Stromal cell of bone marrow (primary cell): ENCODE measurements at regions not wholly inside any gene's neighbourhood (a gene's known extent, or its start where the extent isn't known, plus 50 kb on each side); places are given as distances from the start of the nearest gene placed in this dataset.
"Not testable (repeated sequence)": the region's sequence is repeated elsewhere in the genome, so short reads cannot be mapped to it uniquely, and the experiment has no call there.

Source experiments
- DNase-seq: peaks from one replicate; pipeline ENCODE4 v3.0.0-alpha.2; 2012; ENCODE audit warnings: low read depth

- DNase-seq: no peak
Measured at GRCh38 chr14:43168371-43168925, 1338.6 kb downstream of the FSCB start.

GRCh38 chr14:43166163-43166562, 1340.9 kb downstream of the FSCB start:
- no peak for DNase-seq

GRCh38 chr14:43165651-43166050, 1341.4 kb downstream of the FSCB start:
- DNase-seq: no peak

DNA sequence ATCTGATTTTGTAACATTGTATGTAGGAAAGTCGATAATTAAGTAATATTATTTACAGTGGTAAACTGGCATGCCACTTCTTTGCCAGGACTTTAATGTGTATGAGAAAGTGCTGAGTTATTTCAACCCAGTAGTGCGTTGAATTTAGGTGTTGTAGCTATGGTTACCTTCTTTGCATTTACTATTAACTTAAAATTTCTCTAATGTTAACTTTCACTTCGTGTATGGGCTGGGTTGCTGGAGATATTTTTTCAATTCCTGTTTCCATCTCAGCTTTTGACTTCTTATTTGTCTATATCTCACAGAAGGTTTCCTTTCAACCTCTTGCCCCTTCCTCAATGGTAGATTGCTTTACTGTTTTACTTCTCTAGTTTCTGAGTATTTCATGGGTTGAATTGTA, 1345.6 kb downstream of the FSCB start:
- no peak for DNase-seq

- no peak for DNase-seq
Measured at GRCh38 chr14:43157661-43158060, 1349.4 kb downstream of the FSCB start.

DNA sequence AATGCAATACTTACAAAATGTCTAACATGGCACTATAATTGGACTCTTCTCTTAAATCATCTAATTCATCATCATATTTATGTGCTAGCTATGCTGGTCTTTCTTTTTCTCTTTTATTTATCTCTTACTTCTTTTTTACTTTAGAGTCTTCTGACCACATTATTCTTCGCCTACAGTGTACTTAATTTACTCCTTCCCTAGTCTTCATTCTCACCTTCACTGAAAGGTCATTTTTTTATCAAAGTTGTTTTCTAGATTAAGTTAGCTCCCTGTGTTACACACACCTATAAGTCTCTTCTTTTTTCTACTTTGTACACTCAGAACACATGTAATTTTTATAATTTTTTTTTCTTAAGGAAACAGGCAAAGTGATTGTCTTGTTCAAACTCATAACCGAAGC, 1351.2 kb downstream of the FSCB start:
- DNase-seq: no peak

DNA sequence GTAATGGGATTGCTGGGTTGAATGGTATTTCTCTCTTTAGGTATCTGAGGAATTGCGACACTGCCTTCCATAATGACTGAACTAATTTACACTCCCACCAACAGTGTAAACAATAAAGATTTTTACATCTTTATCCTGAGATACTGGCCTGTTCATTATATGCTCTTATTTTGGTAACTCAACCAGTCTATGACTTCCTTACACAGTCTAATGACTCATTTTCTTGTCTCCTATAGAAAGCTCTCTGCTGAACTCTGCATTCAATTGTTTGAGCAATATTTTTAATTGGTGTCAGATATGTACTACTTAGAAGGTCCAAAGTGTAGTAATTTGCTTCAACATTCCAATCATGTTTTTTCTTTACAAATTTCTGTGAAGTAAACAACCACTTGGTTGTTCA, 1351.8 kb downstream of the FSCB start:
- no peak for DNase-seq

GRCh38 chr14:43147485-43147884, 1359.6 kb downstream of the FSCB start:
- no peak for DNase-seq

- no peak for DNase-seq
Measured at GRCh38 chr14:43145361-43145760, 1361.7 kb downstream of the FSCB start.

GRCh38 chr14:43143106-43143505, 1364.0 kb downstream of the FSCB start:
- no peak for DNase-seq

- DNase-seq: no peak
Measured at GRCh38 chr14:43141636-43142191, 1365.4 kb downstream of the FSCB start.

- no peak for DNase-seq
Measured at GRCh38 chr14:43140453-43140852, 1366.6 kb downstream of the FSCB start.

DNA sequence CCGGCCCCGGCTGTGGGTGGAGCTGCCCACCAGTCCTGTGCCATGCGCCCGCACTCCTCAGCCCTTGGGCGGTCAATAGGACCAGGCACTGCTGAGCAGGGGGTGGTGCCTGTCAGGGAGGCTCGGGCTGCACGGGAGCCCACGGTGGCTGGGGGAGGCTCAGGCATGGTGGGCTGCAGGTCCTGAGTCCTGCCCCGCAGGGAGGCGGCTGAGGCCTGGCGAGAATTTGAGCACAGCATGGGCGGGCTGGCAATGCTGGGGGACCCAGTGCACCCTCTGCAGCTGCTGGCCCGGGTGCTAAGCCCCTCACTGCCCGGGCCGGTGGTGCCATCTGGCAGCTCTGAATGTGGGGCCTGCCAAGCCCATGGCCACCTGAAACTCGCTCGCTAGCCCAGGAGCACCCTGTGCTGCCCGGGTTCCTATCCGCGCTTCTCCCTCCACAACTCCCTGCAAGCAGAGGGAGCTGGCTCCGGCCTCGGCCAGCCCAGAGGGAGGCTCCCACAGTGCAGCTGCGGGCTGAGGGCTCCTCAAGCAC, 1371.1 kb downstream of the FSCB start:
- no peak for DNase-seq

- DNase-seq: no peak
Measured at GRCh38 chr14:43132441-43132840, 1374.6 kb downstream of the FSCB start.

- DNase-seq: not testable (repeated sequence)
Measured at GRCh38 chr14:43128429-43128828, 1378.7 kb downstream of the FSCB start.

- DNase-seq: not testable (repeated sequence)
Measured at GRCh38 chr14:43127874-43128273, 1379.2 kb downstream of the FSCB start.

- no peak for DNase-seq
Measured at GRCh38 chr14:43123544-43123943, 1383.5 kb downstream of the FSCB start.

DNA sequence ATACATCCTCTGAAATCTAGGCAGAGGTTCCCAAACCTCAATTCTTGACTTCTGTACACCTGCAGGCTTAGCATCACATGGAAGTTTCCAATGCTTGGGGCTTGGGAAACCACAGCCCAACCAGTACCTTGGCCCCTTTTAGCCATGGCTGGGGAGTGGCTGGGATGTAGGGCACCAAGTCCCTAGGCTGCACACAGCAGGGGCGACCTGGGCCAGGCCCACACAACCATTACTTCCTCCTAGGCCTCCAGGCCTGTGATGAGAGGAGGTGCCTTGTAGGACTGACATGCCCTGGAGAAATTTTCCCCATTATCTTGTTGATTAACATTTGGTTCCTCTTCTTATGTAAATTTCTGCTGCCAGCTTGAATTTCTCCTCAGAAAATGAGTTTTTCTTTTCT, 1387.4 kb downstream of the FSCB start:
- no peak for DNase-seq

- peak; percentile 2 for DNase-seq
Measured at GRCh38 chr14:43116341-43116740, 1390.7 kb downstream of the FSCB start.

- DNase-seq: no peak
Measured at GRCh38 chr14:43105305-43105704, 1401.8 kb downstream of the FSCB start.

GRCh38 chr14:43090380-43090779, 1416.7 kb downstream of the FSCB start:
- no peak for DNase-seq

GRCh38 chr14:43087666-43088065, 1419.4 kb downstream of the FSCB start:
- no peak for DNase-seq

- DNase-seq: no peak
Measured at GRCh38 chr14:43085819-43086218, 1421.3 kb downstream of the FSCB start.

- not testable (repeated sequence) for DNase-seq
Measured at GRCh38 chr14:43067372-43067771, 1439.7 kb downstream of the FSCB start.
